Liver (tissue), 3 donors: ENCODE measurements at regions not wholly inside any gene's neighbourhood (a gene's known extent, or its start where the extent isn't known, plus 50 kb on each side); places are given as distances from the start of the nearest gene placed in this dataset.

Experiments
- EGR1 ChIP-seq, 2 donors: IDR thresholded peaks; 2 replicates each; pipeline ENCODE4 v1.6.1; 2016 to 2018; ENCODE audit warnings: antibody characterized with exemption in 2 of 2, low read depth in 2 of 2
- FOXA1 ChIP-seq: IDR thresholded peaks from 2 replicates; pipeline ENCODE4 v1.6.1; 2016; ENCODE audit warnings: antibody characterized with exemption
- GABPA ChIP-seq, 2 donors: IDR thresholded peaks in 1 of 2; conservative IDR thresholded peaks in 1 of 2; 2 replicates each; pipeline ENCODE4 v1.6.1; 2016; ENCODE audit warnings: antibody characterized with exemption in 2 of 2, mild to moderate bottlenecking in 1 of 2, moderate library complexity in 1 of 2
- JUND ChIP-seq, 2 donors: IDR thresholded peaks; 2 replicates each; pipeline ENCODE4 v1.6.1; 2016; ENCODE audit warnings: antibody characterized with exemption in 2 of 2
- MAX ChIP-seq: IDR thresholded peaks from 2 replicates; pipeline ENCODE4 v1.6.1; 2016; ENCODE audit warnings: antibody characterized with exemption
- NR2F2 ChIP-seq: IDR thresholded peaks from 2 replicates; pipeline ENCODE4 v1.6.1; 2016; ENCODE audit warnings: antibody characterized with exemption
- RAD21 ChIP-seq, 2 donors: IDR thresholded peaks; 2 replicates each; pipeline ENCODE4 v1.6.1; 2016; ENCODE audit warnings: antibody characterized with exemption in 2 of 2, mild to moderate bottlenecking in 2 of 2
- REST ChIP-seq: IDR thresholded peaks from 2 replicates; pipeline ENCODE4 v1.6.1; 2016; ENCODE audit warnings: antibody characterized with exemption, mild to moderate bottlenecking
- SP1 ChIP-seq: IDR thresholded peaks from 2 replicates; pipeline ENCODE4 v1.6.1; 2018; ENCODE audit warnings: antibody characterized with exemption, mild to moderate bottlenecking
- TAF1 ChIP-seq: conservative IDR thresholded peaks from 2 replicates; pipeline ENCODE4 v1.6.1; 2016; ENCODE audit warnings: antibody characterized with exemption, mild to moderate bottlenecking
- YY1 ChIP-seq: IDR thresholded peaks from 2 replicates; pipeline ENCODE4 v1.6.1; 2016; ENCODE audit warnings: antibody characterized with exemption, mild to moderate bottlenecking
- TF ChIP-seq, protein P1 (sequence below): fragments of 150-350 bp; IDR thresholded peaks from 2 replicates; pipeline ENCODE4 v1.5.1; 2017; ENCODE audit warnings: improper control_type of control experiment, low read depth, low read length; ENCODE audit not compliant: missing input control
- donor health status: healthy.
- donor health status: healthy.

- TF ChIP-seq, protein P1, sequence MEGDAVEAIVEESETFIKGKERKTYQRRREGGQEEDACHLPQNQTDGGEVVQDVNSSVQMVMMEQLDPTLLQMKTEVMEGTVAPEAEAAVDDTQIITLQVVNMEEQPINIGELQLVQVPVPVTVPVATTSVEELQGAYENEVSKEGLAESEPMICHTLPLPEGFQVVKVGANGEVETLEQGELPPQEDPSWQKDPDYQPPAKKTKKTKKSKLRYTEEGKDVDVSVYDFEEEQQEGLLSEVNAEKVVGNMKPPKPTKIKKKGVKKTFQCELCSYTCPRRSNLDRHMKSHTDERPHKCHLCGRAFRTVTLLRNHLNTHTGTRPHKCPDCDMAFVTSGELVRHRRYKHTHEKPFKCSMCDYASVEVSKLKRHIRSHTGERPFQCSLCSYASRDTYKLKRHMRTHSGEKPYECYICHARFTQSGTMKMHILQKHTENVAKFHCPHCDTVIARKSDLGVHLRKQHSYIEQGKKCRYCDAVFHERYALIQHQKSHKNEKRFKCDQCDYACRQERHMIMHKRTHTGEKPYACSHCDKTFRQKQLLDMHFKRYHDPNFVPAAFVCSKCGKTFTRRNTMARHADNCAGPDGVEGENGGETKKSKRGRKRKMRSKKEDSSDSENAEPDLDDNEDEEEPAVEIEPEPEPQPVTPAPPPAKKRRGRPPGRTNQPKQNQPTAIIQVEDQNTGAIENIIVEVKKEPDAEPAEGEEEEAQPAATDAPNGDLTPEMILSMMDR = no peak
- no peak for TF ChIP-seq YY1
- TF ChIP-seq RAD21 (IDR thresholded peaks at IDR 0.05) = no peak
- TF ChIP-seq REST = no peak
- no peak for TF ChIP-seq JUND (IDR thresholded peaks at IDR 0.05)
- no peak for TF ChIP-seq TAF1
- TF ChIP-seq SP1 = no peak
- no peak for TF ChIP-seq MAX
- TF ChIP-seq FOXA1 = no peak
- no peak for TF ChIP-seq GABPA (IDR thresholded peaks at IDR 0.05 in 1 of 2, conservative IDR thresholded peaks at IDR 0.05 in 1 of 2)
- TF ChIP-seq NR2F2 = no peak
- no peak for TF ChIP-seq EGR1 (IDR thresholded peaks at IDR 0.05; ENCODE audit: low read depth in 2 of 2)
These were observed 293.1 kb downstream of the CDCA7 start for GRCh38 chr2:173647681-173648311.
